ENCODE measurements at regions not wholly inside any gene's neighbourhood (a gene's known extent, or its start where the extent isn't known, plus 50 kb on each side); places are given as distances from the start of the nearest gene placed in this dataset.

DNA sequence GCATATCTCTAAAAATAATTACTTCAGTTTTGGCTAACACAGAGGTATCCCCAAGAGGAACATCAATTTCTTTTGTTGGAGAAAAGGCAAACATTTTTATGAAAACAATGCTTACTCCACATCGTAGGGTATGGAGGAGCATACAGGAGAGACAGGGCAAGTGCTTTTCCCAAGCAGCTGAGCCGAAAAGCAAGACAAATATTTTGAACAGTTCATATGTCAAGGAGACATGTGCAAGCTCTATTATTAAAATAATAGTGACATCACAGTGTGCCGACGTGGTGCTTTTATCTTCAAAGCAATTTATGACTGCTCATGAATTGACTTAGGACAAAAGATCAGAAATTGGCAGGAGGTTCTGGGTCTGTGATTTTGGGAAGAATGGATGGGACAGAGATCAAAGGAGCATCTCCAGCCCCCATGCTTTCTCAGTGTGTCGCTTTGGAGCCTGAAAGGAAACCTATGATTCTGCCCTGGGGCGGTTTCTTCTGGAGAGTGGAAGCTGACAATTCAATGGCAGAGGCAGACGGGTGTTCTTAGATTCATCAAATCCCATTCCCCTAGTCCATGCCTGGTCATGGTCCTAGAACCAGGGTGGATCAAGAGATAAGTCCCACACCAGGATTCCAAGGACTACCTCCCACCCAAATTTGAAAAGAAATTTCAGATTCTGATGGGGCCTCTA, 97.1 kb downstream of the JCAD start:
- CTCF ChIA-PET, result no interaction called here
- Histone ChIP-seq H3K9me3 (ENCODE audit: control insufficient read depth, insufficient read depth, low read depth, low read length) (no peaks in the 10 kb centered on the region), H3K4me3 (ENCODE audit: low read depth, low read length) (no peak overlapping the region), H3K36me3 (ENCODE audit: control insufficient read depth in 2 of 2, insufficient read depth in 1 of 2, low read length in 2 of 2) (no peaks in the 10 kb centered on the region), H3K4me1 (ENCODE audit: control insufficient read depth, insufficient read depth, low read length) (no peaks in the 10 kb centered on the region), H3K27ac (ENCODE audit: extremely low read depth, low read depth, low read length) (no peak overlapping the region)
- TF ChIP-seq ZNF140 (tag by site-specific recombination; IDR thresholded peaks at IDR 0.05) (no peak), TCF7L2 (IDR thresholded peaks at IDR 0.05; ENCODE audit: borderline replicate concordance, low read depth, low read length) (0 out of 2 replicates have a peak, but pooled peaks have one; percentile 35)
- POLR2A ChIA-PET, result no interaction called here

DNA sequence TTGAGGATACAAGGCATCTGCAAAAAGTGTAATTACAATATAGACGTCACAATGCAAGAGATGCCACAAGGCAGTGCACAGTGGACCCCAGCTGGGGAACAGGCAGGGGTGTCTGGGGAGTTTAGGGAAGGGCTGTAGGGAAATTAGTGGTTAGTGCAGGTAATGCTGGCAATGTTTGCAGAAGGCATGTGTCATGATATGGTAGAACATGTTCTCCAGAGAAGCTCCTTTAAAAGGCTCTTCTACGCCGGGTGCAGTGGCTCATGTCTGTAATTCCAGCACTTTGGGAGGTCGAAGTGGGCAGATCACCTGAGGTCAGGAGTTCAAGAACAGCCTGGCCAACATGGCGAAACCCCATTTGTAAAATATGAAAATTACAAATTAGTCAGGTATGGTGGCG, 98.0 kb downstream of the JCAD start:
- H3K4me1 ChIP-seq (ENCODE audit: control insufficient read depth, insufficient read depth, low read length), result no peaks in the 10 kb centered on the region
- no peak overlapping the region for H3K4me3 ChIP-seq (ENCODE audit: low read depth, low read length)
- ChIA-PET CTCF (no interaction called here), POLR2A (no interaction called here)
- H3K9me3 ChIP-seq (ENCODE audit: control insufficient read depth, insufficient read depth, low read depth, low read length), result no peaks in the 10 kb centered on the region
- no peak overlapping the region for H3K27ac ChIP-seq (ENCODE audit: extremely low read depth, low read depth, low read length)
- no peaks in the 10 kb centered on the region for H3K36me3 ChIP-seq (ENCODE audit: control insufficient read depth in 2 of 2, insufficient read depth in 1 of 2, low read length in 2 of 2)
- TF ChIP-seq ZNF335 (tag by site-specific recombination; conservative IDR thresholded peaks at IDR 0.05) (no peak), ZNF341 (tag by site-specific recombination; IDR thresholded peaks at IDR 0.05; ENCODE audit: low read depth) (no peak), SP2 (tag by site-specific recombination; IDR thresholded peaks at IDR 0.05) (no peak), ZNF274 (IDR thresholded peaks at IDR 0.05; ENCODE audit: low read length) (no peak), ZNF274 (tag by site-specific recombination; IDR thresholded peaks at IDR 0.05; ENCODE audit: borderline replicate concordance) (no peak)

GRCh38 chr10:29960261-29960660, 99.1 kb downstream of the JCAD start:
- no peaks in the 10 kb centered on the region for H3K36me3 ChIP-seq (ENCODE audit: control insufficient read depth in 2 of 2, insufficient read depth in 1 of 2, low read length in 2 of 2)
- no peak overlapping the region for H3K27ac ChIP-seq (ENCODE audit: extremely low read depth, low read depth, low read length)
- no peak overlapping the region for H3K4me3 ChIP-seq (ENCODE audit: low read depth, low read length)
- TF ChIP-seq HIC1 (tag by site-specific recombination; IDR thresholded peaks at IDR 0.05), result no peak
- TF ChIP-seq ZNF624 (tag by site-specific recombination; IDR thresholded peaks at IDR 0.05), result no peak
- TF ChIP-seq ZBTB10 (tag by site-specific recombination; IDR thresholded peaks at IDR 0.05), result no peak
- TF ChIP-seq KLF10 (tag by site-specific recombination; IDR thresholded peaks at IDR 0.05), result no peak
- no peak for TF ChIP-seq ZNF174 (tag by site-specific recombination; IDR thresholded peaks at IDR 0.05)
- H3K4me1 ChIP-seq (ENCODE audit: control insufficient read depth, insufficient read depth, low read length), result no peaks in the 10 kb centered on the region
- CTCF ChIA-PET, result interaction anchor here (0.6 kb wide), 1 partner anchor 284 kb away, joined by 4 read pairs; no protein-coding TSS in a partner anchor
- POLR2A ChIA-PET, result no interaction called here
- H3K9me3 ChIP-seq (ENCODE audit: control insufficient read depth, insufficient read depth, low read depth, low read length), result no peaks in the 10 kb centered on the region; the same call in 1 of the 2 replicates

DNA sequence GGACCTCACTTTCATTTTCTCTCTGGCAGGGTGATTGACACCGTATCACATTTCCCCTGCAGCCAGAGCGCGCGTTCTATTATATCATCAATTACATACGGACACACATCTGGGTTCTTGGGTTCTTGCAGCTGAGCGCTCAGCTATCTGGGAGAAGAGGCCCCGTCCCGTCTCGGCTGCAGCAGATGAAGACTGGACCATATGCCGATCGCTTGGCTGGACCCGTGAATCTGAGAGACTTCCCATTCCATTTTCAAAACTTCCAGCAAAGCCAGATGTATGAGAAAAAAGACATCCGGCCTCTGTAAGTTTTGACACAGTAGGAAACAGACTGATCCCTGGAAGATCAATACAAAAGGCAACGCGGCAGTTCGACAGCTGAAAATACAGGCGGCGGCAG, 99.8 kb downstream of the JCAD start:
- no peak overlapping the region for H3K27ac ChIP-seq (ENCODE audit: extremely low read depth, low read depth, low read length)
- H3K4me3 ChIP-seq (ENCODE audit: low read depth, low read length), result no peak overlapping the region
- ChIA-PET CTCF (interaction anchor here (0.6 kb wide), 1 partner anchor 285 kb away, joined by 4 read pairs; no protein-coding TSS in a partner anchor), POLR2A (no interaction called here)
- no peaks in the 10 kb centered on the region for H3K36me3 ChIP-seq (ENCODE audit: control insufficient read depth in 2 of 2, insufficient read depth in 1 of 2, low read length in 2 of 2)
- no peaks in the 10 kb centered on the region; the same call in 1 of the 2 replicates for H3K9me3 ChIP-seq (ENCODE audit: control insufficient read depth, insufficient read depth, low read depth, low read length)
- H3K4me1 ChIP-seq (ENCODE audit: control insufficient read depth, insufficient read depth, low read length), result no peaks in the 10 kb centered on the region
- no peak for TF ChIP-seq ZBTB21 (tag by site-specific recombination; IDR thresholded peaks at IDR 0.05)
- no peak for TF ChIP-seq PBX3 (CRISPR knock-in tag; IDR thresholded peaks at IDR 0.05)
- TF ChIP-seq YY2 (tag by site-specific recombination; IDR thresholded peaks at IDR 0.05), result no peak
- no peak for TF ChIP-seq ZNF248 (tag by site-specific recombination; IDR thresholded peaks at IDR 0.05)
- no peak for TF ChIP-seq ZNF391 (tag by site-specific recombination; IDR thresholded peaks at IDR 0.05; ENCODE audit: borderline replicate concordance, low read depth)
- no peak for TF ChIP-seq ZNF621 (tag by site-specific recombination; IDR thresholded peaks at IDR 0.05)
- TF ChIP-seq ZNF514 (tag by site-specific recombination; IDR thresholded peaks at IDR 0.05), result no peak
- TF ChIP-seq ZNF214 (tag by site-specific recombination; IDR thresholded peaks at IDR 0.05; ENCODE audit: borderline replicate concordance), result no peak
- TF ChIP-seq ZNF558 (tag by site-specific recombination; IDR thresholded peaks at IDR 0.05), result no peak
- no peak for TF ChIP-seq ZNF692 (tag by site-specific recombination; IDR thresholded peaks at IDR 0.05)
